DND-41 (cell line): ENCODE measurements at regions not wholly inside any gene's neighbourhood (a gene's known extent, or its start where the extent isn't known, plus 50 kb on each side); places are given as distances from the start of the nearest gene placed in this dataset.

Source experiments
- CTCF ChIP-seq: IDR thresholded peaks from 2 replicates; pipeline ENCODE4 v1.5.1; 2012; ENCODE audit warnings: borderline replicate concordance, low read length, moderate library complexity, mild to moderate bottlenecking; ENCODE audit not compliant: poor library complexity, severe bottlenecking; ENCODE audit errors: extremely low read depth
- EZH2 ChIP-seq: IDR thresholded peaks from 3 replicates; pipeline ENCODE4 v1.6.1; 2012; ENCODE audit warnings: borderline replicate concordance, low read depth, mild to moderate bottlenecking, moderate library complexity, low read length, inconsistent platforms; ENCODE audit not compliant: severe bottlenecking

GRCh38 chr2:20928617-20929016, 105.7 kb upstream of the LDAH start:
- TF ChIP-seq CTCF (no peak), EZH2 (no peak)
